HG03575 (cell line): ENCODE measurements at regions not wholly inside any gene's neighbourhood (a gene's known extent, or its start where the extent isn't known, plus 50 kb on each side); places are given as distances from the start of the nearest gene placed in this dataset.

Source experiments
- ATAC-seq: cut with Tn5 transposase; IDR thresholded peaks from one replicate; pipeline ENCODE4 v1.9.1; 2021; ENCODE audit not compliant: unreplicated experiment, insufficient number of reproducible peaks, low FRiP score; ENCODE audit errors: extremely low read depth

- no peak for ATAC-seq
Observed at GRCh38 chr15:95449230-95449628, 881.3 kb upstream of the NR2F2 start.

GRCh38 chr15:95450413-95450812 lies 880.1 kb upstream of the NR2F2 start:
- ATAC-seq = no peak

- ATAC-seq = no peak
Observed at GRCh38 chr15:95451938-95452337, 878.6 kb upstream of the NR2F2 start.

DNA sequence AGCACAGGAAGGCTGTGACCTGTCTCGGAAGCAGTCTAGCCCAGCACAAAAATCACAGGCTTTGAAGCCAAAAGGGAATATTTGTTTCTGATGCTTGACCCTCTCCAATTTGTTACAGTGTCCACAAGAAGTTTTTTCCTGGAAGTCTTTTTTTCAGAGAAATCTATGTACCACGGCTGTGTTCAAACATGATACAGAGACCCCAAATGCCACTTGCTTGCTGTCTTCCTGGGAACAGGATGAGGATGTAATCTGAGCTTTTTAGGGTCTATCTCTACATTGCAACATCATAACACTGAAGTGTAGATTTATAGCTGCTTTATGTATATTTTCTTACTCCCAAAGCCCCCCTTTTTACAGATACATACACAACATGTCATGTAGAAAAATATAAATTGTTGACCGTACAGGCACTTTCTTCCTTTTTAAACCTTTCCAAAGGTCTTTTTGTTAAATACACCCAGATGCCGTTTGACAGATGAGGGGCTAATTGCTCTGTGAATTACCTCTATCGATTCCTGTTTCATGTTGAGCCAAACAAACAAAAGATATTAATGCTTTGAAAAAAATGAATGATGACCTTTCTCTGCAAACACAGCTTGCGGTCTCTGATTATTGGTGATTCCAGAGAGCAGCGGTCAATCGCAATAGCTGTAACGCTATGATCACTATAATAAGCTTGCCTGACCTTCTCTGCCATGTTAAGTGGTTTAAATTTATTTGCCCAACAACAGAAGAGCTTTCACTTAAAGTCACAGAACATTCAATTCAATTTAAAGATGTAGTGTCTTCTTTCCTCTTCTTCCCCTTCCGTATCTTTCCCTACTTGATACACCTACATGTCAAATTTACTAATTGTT lies 875.9 kb upstream of the NR2F2 start:
- ATAC-seq = no peak

DNA sequence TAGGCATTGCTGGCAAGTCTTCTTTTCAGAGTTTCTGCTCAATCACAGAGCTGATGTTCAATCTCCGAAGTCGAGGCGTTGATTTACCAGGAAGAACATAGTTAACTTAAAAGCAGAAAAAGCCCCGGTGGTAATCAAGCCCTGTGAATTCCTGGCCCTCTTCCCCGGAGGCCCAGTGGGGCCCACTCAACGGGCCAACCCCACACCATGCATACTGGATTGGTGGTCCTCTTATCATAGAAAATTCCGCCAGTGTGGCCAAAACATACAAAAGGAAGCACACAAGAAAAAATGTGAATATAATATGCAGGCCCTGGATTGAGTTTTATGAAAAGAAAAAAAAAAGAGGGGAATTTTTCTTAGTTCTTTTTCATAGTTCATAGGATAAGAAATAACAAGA lies 873.0 kb upstream of the NR2F2 start:
- ATAC-seq = no peak

DNA sequence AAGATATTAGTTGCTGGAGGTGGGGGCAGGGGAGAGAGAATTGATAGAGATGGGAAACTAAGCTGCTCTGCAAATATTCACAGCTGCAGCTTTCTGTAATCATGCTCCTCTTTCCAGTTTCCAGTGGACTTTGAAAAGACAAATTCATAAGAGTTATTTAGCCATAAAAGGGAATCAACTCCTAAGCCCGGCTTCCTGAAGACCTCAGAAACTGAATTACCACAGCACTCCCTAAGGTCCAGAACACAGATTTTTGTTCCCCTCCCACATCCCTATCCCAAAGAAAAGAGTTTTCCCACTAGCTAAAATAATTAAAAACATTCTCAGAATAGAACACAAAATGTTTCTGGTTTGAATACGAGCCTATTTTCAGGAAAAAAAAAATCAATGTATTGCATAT lies 871.8 kb upstream of the NR2F2 start:
- no peak for ATAC-seq

- ATAC-seq = no peak
Observed at GRCh38 chr15:95459273-95459672, 871.2 kb upstream of the NR2F2 start.

DNA sequence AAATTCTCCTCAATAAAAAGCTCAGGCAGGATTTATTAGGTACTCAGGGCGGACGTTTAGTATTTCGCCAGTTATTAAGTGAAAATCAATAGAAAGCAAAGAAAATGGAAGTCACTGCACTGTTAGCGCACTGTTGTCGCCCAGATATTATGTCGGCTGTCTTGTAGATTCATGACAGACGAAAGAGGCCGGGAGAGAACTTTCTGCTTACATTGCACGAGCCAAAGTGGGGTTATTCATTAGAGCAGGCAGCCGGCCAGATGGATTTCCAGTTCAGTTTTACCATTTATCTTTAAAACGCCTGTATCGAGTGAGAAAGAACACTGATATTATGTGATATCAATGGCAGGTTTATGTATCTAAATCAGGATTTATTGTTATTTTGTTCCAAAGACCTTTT lies 866.0 kb upstream of the NR2F2 start:
- no peak for ATAC-seq

DNA sequence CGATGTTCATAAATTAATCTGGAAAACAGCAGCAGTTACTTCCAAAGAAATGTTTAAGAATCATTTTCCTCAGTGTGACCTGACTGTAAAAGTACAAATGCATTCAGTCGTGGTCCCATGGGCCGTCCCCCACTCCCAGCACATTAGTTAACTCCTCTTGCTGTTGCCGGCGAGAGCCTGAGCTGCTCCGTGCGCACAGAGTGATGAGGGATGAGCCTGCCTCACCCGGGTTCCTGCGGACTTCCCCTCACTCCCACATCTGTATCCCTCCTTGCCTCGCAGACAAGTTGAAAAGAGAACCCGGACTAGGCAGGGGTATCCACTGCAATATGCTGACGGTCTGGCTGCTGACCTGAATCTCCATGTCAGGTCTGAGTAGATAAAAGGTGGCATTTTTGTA lies 861.7 kb upstream of the NR2F2 start:
- ATAC-seq = no peak

- no peak for ATAC-seq
Observed at GRCh38 chr15:95469496-95470000, 861.0 kb upstream of the NR2F2 start.

DNA sequence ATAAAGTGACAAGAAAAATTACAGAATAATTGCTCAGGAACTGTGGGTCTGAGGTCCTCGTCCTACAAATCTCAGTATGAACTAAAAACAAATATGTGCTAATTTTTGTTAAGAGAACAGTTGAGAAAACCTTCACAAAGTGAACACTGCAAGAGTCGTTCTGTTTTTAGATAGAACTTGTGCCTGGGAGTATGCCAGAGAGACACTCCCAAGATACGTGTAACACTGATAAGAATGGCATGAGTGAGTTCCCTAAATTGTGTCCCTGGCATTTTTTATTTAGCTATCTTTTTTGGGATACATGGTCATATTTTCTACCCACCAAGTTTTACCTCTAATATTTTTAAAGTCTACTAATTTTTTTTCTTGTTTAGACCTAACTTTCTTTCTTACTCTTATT lies 860.0 kb upstream of the NR2F2 start:
- no peak for ATAC-seq

GRCh38 chr15:95470997-95471689 lies 859.4 kb upstream of the NR2F2 start:
- ATAC-seq = no peak

DNA sequence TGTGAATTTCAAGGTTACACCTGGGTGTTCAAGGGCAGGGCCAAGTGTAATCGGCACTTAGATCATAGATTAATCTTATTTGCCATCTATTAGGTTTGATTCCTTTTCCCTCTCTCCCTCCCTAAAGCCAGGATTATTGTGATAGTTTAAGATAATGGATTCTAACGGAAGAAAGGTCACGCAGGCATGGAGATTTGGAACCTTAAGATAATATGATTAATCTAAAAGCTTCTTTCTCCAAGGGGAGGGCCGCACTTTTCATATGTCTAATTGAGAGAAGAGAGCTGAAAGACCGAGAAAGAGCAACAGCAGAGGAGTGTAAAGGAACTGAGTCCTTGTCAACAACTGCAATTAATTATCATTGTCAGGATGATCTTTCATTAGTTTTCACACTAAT lies 858.8 kb upstream of the NR2F2 start:
- ATAC-seq = no peak

DNA sequence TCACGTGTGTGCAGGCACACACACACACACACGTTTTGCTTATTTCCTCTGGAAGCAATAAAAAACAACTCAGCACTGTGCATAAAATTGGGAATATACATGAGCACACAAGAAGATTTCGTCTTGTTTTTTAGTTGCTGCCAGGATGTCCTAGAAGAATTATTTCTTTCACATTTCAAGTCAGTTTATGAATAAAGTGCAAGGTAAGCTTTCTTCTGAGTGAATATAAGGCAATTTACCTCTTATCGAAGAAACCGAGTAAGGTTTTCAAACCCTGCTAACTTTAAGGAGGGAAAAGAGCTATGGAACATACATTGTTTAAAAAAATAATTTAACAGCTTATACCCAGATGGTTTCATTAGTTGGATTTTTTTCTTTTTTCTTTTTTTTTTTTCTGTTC lies 855.4 kb upstream of the NR2F2 start:
- ATAC-seq = no peak

GRCh38 chr15:95479308-95479707 lies 851.2 kb upstream of the NR2F2 start:
- ATAC-seq = no peak

GRCh38 chr15:95485367-95485766 lies 845.1 kb upstream of the NR2F2 start:
- no peak for ATAC-seq

GRCh38 chr15:95486224-95486623 lies 844.3 kb upstream of the NR2F2 start:
- ATAC-seq = no peak

DNA sequence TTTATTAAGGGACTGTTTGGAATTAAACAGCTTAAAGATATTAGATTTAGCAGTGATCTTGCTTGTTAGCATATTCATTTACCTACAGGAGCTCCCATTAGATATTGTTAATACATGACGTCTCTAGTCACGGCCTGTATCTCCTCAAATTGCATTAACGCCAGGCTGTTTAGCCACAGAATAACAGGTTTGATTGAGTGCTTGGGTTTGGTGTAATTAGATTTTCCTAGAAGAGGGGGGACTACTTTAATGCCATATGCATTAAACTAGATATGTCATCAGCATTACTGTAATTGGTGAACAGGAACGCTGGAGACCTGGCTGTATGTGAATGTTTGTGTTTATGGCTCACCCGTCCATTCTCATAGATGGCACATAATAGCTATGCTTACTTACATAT lies 841.4 kb upstream of the NR2F2 start:
- ATAC-seq = no peak

DNA sequence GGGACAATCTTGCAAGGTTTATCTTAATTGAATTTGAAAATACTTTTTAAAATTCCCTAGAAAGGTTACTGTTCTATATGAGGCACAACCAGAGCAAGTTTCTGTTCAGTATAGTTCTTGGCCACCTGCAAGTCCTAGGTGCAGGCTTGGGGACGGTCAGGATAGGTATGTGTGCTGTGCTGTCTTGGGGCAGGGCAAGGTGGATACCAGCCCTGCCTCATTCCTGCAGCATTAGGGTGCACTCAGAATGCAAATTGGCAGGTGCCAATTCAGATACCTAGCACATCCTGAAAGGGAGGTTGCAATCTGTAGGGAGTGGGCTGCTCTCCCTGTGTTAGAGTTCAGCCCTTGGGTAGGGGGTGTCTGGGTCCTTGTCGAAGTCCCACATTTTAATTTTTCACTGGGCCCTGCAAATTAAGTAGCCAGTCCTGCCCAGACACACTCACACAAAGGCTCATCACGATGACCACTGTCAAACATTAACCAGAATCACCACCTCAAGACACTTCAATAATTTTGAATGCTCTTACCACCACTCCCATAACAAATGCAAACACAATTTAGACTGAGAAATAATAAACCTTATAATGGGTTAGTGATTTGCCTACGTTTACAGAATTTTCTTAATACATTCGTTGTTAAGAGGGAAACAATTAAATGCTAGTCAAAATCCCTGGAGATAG lies 838.0 kb upstream of the NR2F2 start:
- ATAC-seq = no peak
